Right cardiac atrium (tissue), 5 donors: ENCODE measurements at regions not wholly inside any gene's neighbourhood (a gene's known extent, or its start where the extent isn't known, plus 50 kb on each side); places are given as distances from the start of the nearest gene placed in this dataset.

Experiments
- ATAC-seq, 2 donors: fragments of 200-7000 bp; cut with Tn5 transposase; one replicate each; pipeline versions ENCODE4 v1.8.0 to v1.9.1; 2020; ENCODE audit warnings: moderate library complexity in 2 of 2, mild to moderate bottlenecking in 1 of 2
- DNase-seq, 3 donors: peaks; one replicate each; pipeline ENCODE4 v3.0.0-alpha.2; 2020
- H3K27ac ChIP-seq: one replicate; pipeline ENCODE4 v1.5.1; 2013; ENCODE audit warnings: mild to moderate bottlenecking, low read length, control low read depth, moderate library complexity
- H3K27me3 ChIP-seq: one replicate; pipeline ENCODE4 v1.6.1; 2013; ENCODE audit not compliant: control insufficient read depth, insufficient read depth
- H3K4me1 ChIP-seq: one replicate; pipeline ENCODE4 v1.6.1; 2013; ENCODE audit warnings: low read length; ENCODE audit not compliant: control insufficient read depth, insufficient read depth
- H3K4me3 ChIP-seq: one replicate; pipeline ENCODE4 v1.5.1; 2013; ENCODE audit warnings: low read length, control low read depth
- H3K9me3 ChIP-seq: one replicate; pipeline ENCODE4 v1.6.1; 2013; ENCODE audit warnings: low read length; ENCODE audit not compliant: control insufficient read depth
- WGBS: extraction: QIAGEN DNeasy Blood & Tissue Kit; methylation state at CpG from one replicate; pipeline ENCODE4 v1.1.7; 2013; 5-methylcytosine and 5-hydroxymethylcytosine counted together
- intact Hi-C, 4 donors: fragments of 100-400 bp; cut with DNase I; formaldehyde crosslinking; loops; one replicate each; pipeline versions ENCODE4 v1.11.0 to v1.14.0; 2022 to 2023
- donor health status: healthy with polysubstance abuse.
- donor health status: DM: no; HTN: yes; CAD: no.
- donor health status: DM: no; HTN: no; CAD: no.
- donor health status: DM: no; HTN: yes; CAD: no; lungs with severe emphysema.
- donor health status: DM: yes; HTN: yes; CAD: no.

- intact Hi-C loops = no loop called here
- DNase-seq (no peak), ATAC-seq (no peak)
- no peak overlapping the region for H3K27ac ChIP-seq
- no peaks in the 10 kb centered on the region for H3K4me1 ChIP-seq
- 58% methylated on average over 4 of the region's 4 CpGs for WGBS
- no peaks in the 10 kb centered on the region for H3K27me3 ChIP-seq
- no peak overlapping the region for H3K4me3 ChIP-seq
- H3K9me3 ChIP-seq = no peaks in the 10 kb centered on the region
Observed at GRCh38 chr4:176549161-176549865, 229.5 kb downstream of the SPCS3 start.

- Histone ChIP-seq H3K9me3 (no peaks in the 10 kb centered on the region), H3K4me3 (no peak overlapping the region), H3K4me1 (no peaks in the 10 kb centered on the region), H3K27ac (no peak overlapping the region), H3K27me3 (no peaks in the 10 kb centered on the region)
- no peak for ATAC-seq
- DNase-seq = no peak
- WGBS = 48% methylated on average over 5 of the region's 5 CpGs
- intact Hi-C loops = no loop called here
Observed at GRCh38 chr4:176558661-176559060, 234.1 kb downstream of the VEGFC start.

GRCh38 chr4:176561368-176561767, 231.4 kb downstream of the VEGFC start:
- DNase-seq = no peak
- H3K4me1 ChIP-seq = no peaks in the 10 kb centered on the region
- 91% methylated on average over 4 of the region's 4 CpGs for WGBS
- ATAC-seq = no peak
- no peak overlapping the region for H3K4me3 ChIP-seq
- intact Hi-C loops = no loop called here
- no peaks in the 10 kb centered on the region for H3K9me3 ChIP-seq
- no peaks in the 10 kb centered on the region for H3K27me3 ChIP-seq
- H3K27ac ChIP-seq = no peak overlapping the region

- Histone ChIP-seq H3K4me3 (no peak overlapping the region), H3K27me3 (no peaks in the 10 kb centered on the region), H3K27ac (no peak overlapping the region), H3K4me1 (no peaks in the 10 kb centered on the region), H3K9me3 (no peaks in the 10 kb centered on the region)
- no peak for ATAC-seq
- no peak for DNase-seq
- intact Hi-C loops = no loop called here
- 54% methylated on average over 4 of the region's 4 CpGs for WGBS
Observed at GRCh38 chr4:176563591-176563990, 229.1 kb downstream of the VEGFC start.

GRCh38 chr4:176565049-176565448, 227.7 kb downstream of the VEGFC start:
- H3K4me3 ChIP-seq = no peak overlapping the region
- intact Hi-C loops = no loop called here
- no peaks in the 10 kb centered on the region for H3K27me3 ChIP-seq
- no peak overlapping the region for H3K27ac ChIP-seq
- ATAC-seq = no peak
- no peak for DNase-seq
- no peaks in the 10 kb centered on the region for H3K9me3 ChIP-seq
- no peaks in the 10 kb centered on the region for H3K4me1 ChIP-seq
- 91% methylated on average over 2 of the region's 2 CpGs for WGBS

- Histone ChIP-seq H3K27ac (no peak overlapping the region), H3K4me3 (no peak overlapping the region), H3K4me1 (no peaks in the 10 kb centered on the region), H3K9me3 (no peaks in the 10 kb centered on the region), H3K27me3 (no peaks in the 10 kb centered on the region)
- DNase-seq = no peak
- ATAC-seq = no peak
- 59% methylated on average over 3 of the region's 3 CpGs for WGBS
- intact Hi-C loops = no loop called here
Observed at GRCh38 chr4:176566769-176567168, 226.0 kb downstream of the VEGFC start.

GRCh38 chr4:176568238-176568637, 224.5 kb downstream of the VEGFC start:
- Histone ChIP-seq H3K27me3 (no peaks in the 10 kb centered on the region), H3K27ac (no peak overlapping the region), H3K4me3 (no peak overlapping the region), H3K9me3 (no peaks in the 10 kb centered on the region), H3K4me1 (no peaks in the 10 kb centered on the region)
- ATAC-seq = no peak
- intact Hi-C loops = no loop called here
- DNase-seq = no peak
- WGBS = 95% methylated on average over 4 of the region's 4 CpGs

GRCh38 chr4:176569301-176569700, 223.4 kb downstream of the VEGFC start:
- Histone ChIP-seq H3K27me3 (no peaks in the 10 kb centered on the region), H3K9me3 (no peaks in the 10 kb centered on the region), H3K4me3 (no peak overlapping the region), H3K4me1 (no peaks in the 10 kb centered on the region), H3K27ac (no peak overlapping the region)
- ATAC-seq (no peak), DNase-seq (no peak)
- intact Hi-C loops = no loop called here
- 45% methylated on average over 2 of the region's 2 CpGs for WGBS

- DNase-seq (no peak), ATAC-seq (no peak)
- no peaks in the 10 kb centered on the region for H3K4me1 ChIP-seq
- WGBS = 76% methylated on average over 6 of the region's 6 CpGs
- intact Hi-C loops = no loop called here
- no peak overlapping the region for H3K27ac ChIP-seq
- H3K4me3 ChIP-seq = no peak overlapping the region
- no peaks in the 10 kb centered on the region for H3K27me3 ChIP-seq
- H3K9me3 ChIP-seq = no peaks in the 10 kb centered on the region
Observed at GRCh38 chr4:176571206-176571605, 221.5 kb downstream of the VEGFC start.

GRCh38 chr4:176575141-176575730, 217.5 kb downstream of the VEGFC start:
- no peak overlapping the region for H3K4me3 ChIP-seq
- ATAC-seq (no peak), DNase-seq (no peak)
- intact Hi-C loops = no loop called here
- 47% methylated on average over 2 of the region's 2 CpGs for WGBS
- H3K27me3 ChIP-seq = no peaks in the 10 kb centered on the region
- no peaks in the 10 kb centered on the region for H3K4me1 ChIP-seq
- H3K27ac ChIP-seq = no peak overlapping the region
- H3K9me3 ChIP-seq = no peaks in the 10 kb centered on the region

- ATAC-seq = no peak
- H3K27ac ChIP-seq = no peak overlapping the region
- no peak overlapping the region for H3K4me3 ChIP-seq
- H3K27me3 ChIP-seq = no peaks in the 10 kb centered on the region
- DNase-seq = no peak
- intact Hi-C loops = no loop called here
- H3K9me3 ChIP-seq = no peaks in the 10 kb centered on the region
- 63% methylated on average over 6 of the region's 6 CpGs for WGBS
- H3K4me1 ChIP-seq = no peaks in the 10 kb centered on the region
Observed at GRCh38 chr4:176579226-176579625, 213.5 kb downstream of the VEGFC start.

GRCh38 chr4:176583278-176583677, 209.4 kb downstream of the VEGFC start:
- no peaks in the 10 kb centered on the region for H3K4me1 ChIP-seq
- DNase-seq (no peak), ATAC-seq (no peak)
- H3K9me3 ChIP-seq = no peaks in the 10 kb centered on the region
- WGBS = 96% methylated on average over 5 of the region's 5 CpGs
- H3K4me3 ChIP-seq = no peak overlapping the region
- intact Hi-C loops = no loop called here
- H3K27me3 ChIP-seq = no peaks in the 10 kb centered on the region
- H3K27ac ChIP-seq = no peak overlapping the region
